ENCODE measurements at regions not wholly inside any gene's neighbourhood (a gene's known extent, or its start where the extent isn't known, plus 50 kb on each side); places are given as distances from the start of the nearest gene placed in this dataset.
"Not testable (repeated sequence)": the region's sequence is repeated elsewhere in the genome, so short reads cannot be mapped to it uniquely, and the experiment has no call there.

DNA sequence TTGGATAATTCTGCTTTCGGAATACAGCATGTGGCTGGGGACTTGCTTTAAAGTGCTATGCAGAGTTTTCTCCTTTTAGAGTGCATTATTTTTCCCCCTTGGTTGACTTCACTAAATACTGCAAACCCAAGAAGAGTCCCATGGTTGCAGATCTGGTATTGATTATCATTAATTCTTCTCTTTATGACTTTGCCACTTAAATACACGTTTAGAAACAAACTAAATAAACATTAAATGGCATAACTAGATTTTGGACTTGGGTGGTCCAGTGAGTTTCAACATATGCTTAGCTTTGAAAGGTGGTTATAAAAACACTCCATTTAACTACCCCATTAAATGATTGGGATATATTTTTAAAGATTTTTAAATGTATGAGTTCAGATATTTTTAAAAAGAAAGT lies 279.2 kb downstream of the SOX4 start:
- Histone ChIP-seq H3K9me3 (no peaks in the 10 kb centered on the region), H3K27me3 (no peaks in the 10 kb centered on the region)
- intact Hi-C loops (cut with DNase I), result no loop called here

DNA sequence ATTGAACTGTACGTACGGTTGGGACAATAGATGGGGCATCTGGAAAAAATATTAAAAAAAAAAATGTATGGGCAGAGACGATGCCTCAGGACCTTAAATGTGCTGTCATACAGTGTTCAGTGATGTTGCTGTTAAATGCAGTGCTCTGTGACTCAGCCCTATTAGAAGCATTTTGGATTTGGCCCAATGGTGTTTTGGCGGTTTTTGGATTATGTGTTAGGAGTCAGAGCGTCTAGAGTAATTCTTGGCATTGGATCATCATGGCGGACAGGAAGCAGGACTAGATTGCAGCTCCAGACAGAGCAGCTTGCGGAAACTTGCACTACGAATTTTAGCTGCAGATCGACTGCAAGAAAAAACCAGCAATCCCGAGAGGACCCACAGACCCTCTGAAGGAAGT lies 280.0 kb downstream of the SOX4 start:
- no peaks in the 10 kb centered on the region for H3K27me3 ChIP-seq
- no peak for DNase-seq (ENCODE audit: extremely low spot score)
- no peaks in the 10 kb centered on the region for H3K9me3 ChIP-seq
- 72% methylated on average over 10 of the region's 10 CpGs for WGBS
- peaks cover 0 to 6% (median 2%) of the 10 kb centered on the region in 4 donors for H3K4me1 ChIP-seq
- intact Hi-C loops (cut with DNase I), result no loop called here
- H3K4me3 ChIP-seq, result no peak overlapping the region
- H3K36me3 ChIP-seq, result no peaks in the 10 kb centered on the region
- TF ChIP-seq EP300 (IDR thresholded peaks at IDR 0.05) (no peak), POLR2AphosphoS5 (IDR thresholded peaks at IDR 0.05) (no peak), POLR2A (IDR thresholded peaks at IDR 0.05; ENCODE audit: low read depth) (no peak)
- TF ChIP-seq, protein P1, sequence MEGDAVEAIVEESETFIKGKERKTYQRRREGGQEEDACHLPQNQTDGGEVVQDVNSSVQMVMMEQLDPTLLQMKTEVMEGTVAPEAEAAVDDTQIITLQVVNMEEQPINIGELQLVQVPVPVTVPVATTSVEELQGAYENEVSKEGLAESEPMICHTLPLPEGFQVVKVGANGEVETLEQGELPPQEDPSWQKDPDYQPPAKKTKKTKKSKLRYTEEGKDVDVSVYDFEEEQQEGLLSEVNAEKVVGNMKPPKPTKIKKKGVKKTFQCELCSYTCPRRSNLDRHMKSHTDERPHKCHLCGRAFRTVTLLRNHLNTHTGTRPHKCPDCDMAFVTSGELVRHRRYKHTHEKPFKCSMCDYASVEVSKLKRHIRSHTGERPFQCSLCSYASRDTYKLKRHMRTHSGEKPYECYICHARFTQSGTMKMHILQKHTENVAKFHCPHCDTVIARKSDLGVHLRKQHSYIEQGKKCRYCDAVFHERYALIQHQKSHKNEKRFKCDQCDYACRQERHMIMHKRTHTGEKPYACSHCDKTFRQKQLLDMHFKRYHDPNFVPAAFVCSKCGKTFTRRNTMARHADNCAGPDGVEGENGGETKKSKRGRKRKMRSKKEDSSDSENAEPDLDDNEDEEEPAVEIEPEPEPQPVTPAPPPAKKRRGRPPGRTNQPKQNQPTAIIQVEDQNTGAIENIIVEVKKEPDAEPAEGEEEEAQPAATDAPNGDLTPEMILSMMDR (IDR thresholded peaks at IDR 0.05), result no peak
- no peak overlapping the region for H3K27ac ChIP-seq (replicated peaks in 1 of 4)

More for the DNA sequence above, 279.2 kb downstream of the SOX4 start:
- TF ChIP-seq POLR2AphosphoS5 (IDR thresholded peaks at IDR 0.05), result no peak
- TF ChIP-seq EP300 (IDR thresholded peaks at IDR 0.05), result no peak
- TF ChIP-seq, protein P1 (IDR thresholded peaks at IDR 0.05), result no peak
- no peak for TF ChIP-seq POLR2A (IDR thresholded peaks at IDR 0.05; ENCODE audit: low read depth)
- peaks cover 0 to 6% (median 2%) of the 10 kb centered on the region in 4 donors for H3K4me1 ChIP-seq
- H3K4me3 ChIP-seq, result no peak overlapping the region
- 85% methylated on average over 2 of the region's 2 CpGs for WGBS
- no peaks in the 10 kb centered on the region for H3K36me3 ChIP-seq
- no peak overlapping the region for H3K27ac ChIP-seq (replicated peaks in 1 of 4)
- DNase-seq (ENCODE audit: extremely low spot score), result no peak

DNA sequence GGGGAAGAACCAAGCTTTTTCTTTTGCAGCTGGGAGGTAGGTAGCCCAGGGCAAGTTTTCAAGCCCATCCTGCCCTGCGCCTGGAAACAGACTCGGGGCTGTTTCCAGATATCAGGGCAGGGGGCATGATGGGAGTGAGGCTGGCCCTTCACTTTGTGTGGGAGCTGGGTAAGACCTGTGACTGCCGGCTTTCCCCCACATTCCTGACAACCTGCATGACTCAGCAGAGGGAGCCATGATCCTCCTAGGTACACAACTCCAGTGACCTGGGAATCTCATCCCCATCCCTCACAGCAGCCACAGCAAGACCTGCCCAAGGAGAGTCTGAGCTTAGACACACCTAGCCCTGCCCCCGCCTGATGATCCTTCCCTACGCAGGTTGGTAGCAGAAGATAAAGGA lies 280.8 kb downstream of the SOX4 start:
- Histone ChIP-seq H3K27ac (replicated peaks in 1 of 4) (no peak overlapping the region), H3K9me3 (no peaks in the 10 kb centered on the region), H3K4me3 (no peak overlapping the region), H3K27me3 (no peaks in the 10 kb centered on the region), H3K36me3 (no peaks in the 10 kb centered on the region), H3K4me1 (peaks cover 0 to 6% (median 2%) of the 10 kb centered on the region in 4 donors)
- intact Hi-C loops (cut with DNase I), result no loop called here
- no peak for DNase-seq (ENCODE audit: extremely low spot score)
- TF ChIP-seq, protein P1 (IDR thresholded peaks at IDR 0.05), result no peak
- no peak for TF ChIP-seq POLR2A (IDR thresholded peaks at IDR 0.05; ENCODE audit: low read depth)
- TF ChIP-seq POLR2AphosphoS5 (IDR thresholded peaks at IDR 0.05), result no peak
- no peak for TF ChIP-seq EP300 (IDR thresholded peaks at IDR 0.05)
- 94% methylated on average over 5 of the region's 5 CpGs for WGBS

DNA sequence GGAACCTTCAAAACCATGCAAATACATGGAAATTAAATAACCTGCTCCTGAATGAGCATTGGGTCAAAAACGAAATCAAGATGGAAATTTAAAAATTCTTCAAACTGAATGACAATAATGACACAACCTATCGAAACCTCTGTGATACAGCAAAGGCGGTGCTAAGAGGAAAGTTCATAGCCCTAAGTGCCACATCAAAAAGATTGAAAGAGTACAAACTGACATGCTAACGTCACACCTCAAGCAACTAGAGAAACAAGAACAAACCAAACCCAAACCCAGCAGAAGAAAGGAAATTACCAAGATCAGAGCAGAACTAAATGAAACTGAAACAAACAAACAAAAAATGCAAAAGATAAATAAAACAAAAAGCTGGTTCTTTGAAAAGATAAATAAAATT lies 283.5 kb downstream of the SOX4 start:
- H3K9me3 ChIP-seq; H3K27ac ChIP-seq (replicated peaks in 1 of 4); H3K36me3 ChIP-seq; H3K27me3 ChIP-seq; intact Hi-C loops (cut with DNase I); H3K4me3 ChIP-seq; DNase-seq (ENCODE audit: extremely low spot score); H3K4me1 ChIP-seq: not testable (repeated sequence)
- WGBS, result 93% methylated on average over 4 of the region's 4 CpGs

DNA sequence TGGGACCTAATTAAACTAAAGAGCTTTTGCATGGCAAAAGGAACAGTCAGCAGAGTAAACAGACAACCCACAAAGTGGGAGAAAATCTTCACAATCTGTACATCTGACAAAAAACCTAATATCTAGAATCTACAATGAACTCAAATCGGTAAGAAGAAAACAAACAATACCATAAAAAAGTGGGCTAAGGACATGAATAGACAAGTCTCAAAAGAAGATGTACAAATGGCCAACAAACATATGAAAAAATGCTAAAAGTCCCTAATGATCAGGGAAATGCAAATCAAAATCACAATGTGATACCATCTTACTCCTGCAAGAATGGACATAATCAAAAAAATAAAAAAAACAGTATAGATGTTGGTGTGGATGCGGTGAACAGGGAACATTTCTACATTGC lies 286.7 kb downstream of the SOX4 start:
- intact Hi-C loops (cut with DNase I); DNase-seq (ENCODE audit: extremely low spot score); H3K27ac ChIP-seq (replicated peaks in 1 of 4); H3K4me3 ChIP-seq; H3K27me3 ChIP-seq; H3K36me3 ChIP-seq; H3K9me3 ChIP-seq: not testable (repeated sequence)
- 98% methylated on average over 2 of the region's 2 CpGs for WGBS
- peaks cover 1 to 12% (median 8%) of the 10 kb centered on the region in 4 donors for H3K4me1 ChIP-seq

DNA sequence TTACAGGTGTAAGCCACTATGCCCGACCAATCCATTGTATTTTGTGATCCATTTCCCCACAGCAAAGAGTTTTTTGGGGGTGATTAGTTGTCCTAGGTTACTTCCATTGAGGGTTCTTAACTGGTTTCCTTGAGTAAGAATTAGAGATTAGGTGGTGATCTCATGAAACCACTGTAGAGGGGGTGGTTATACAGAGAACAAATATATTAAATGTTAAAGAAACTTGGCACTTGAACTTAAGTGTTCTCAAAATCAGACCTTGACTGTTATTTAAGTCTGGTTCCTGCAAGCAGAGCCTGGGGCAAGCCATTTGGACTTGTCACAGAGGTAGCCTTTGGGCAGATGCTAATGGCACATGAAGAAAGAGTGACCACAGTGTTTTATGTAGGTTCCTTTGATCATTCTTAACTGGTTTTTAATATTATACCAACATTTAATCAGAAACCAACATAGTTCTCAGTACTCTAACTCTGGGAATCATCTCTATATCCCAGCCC lies 288.5 kb downstream of the SOX4 start:
- Histone ChIP-seq H3K27ac (replicated peaks in 1 of 4) (no peak overlapping the region), H3K4me3 (no peak overlapping the region), H3K4me1 (peaks cover 10 to 30% (median 26%) of the 10 kb centered on the region in 4 donors), H3K36me3 (no peaks in the 10 kb centered on the region), H3K9me3 (no peaks in the 10 kb centered on the region), H3K27me3 (no peaks in the 10 kb centered on the region)
- no peak for DNase-seq (ENCODE audit: extremely low spot score)
- no peak for TF ChIP-seq POLR2A (IDR thresholded peaks at IDR 0.05; ENCODE audit: low read depth)
- TF ChIP-seq, protein P1 (IDR thresholded peaks at IDR 0.05), result no peak
- no peak for TF ChIP-seq POLR2AphosphoS5 (IDR thresholded peaks at IDR 0.05)
- no peak for TF ChIP-seq EP300 (IDR thresholded peaks at IDR 0.05)
- WGBS, result 80% methylated on average over 1 of the region's 1 CpG
- intact Hi-C loops (cut with DNase I), result no loop called here

Measured in esophagus muscularis mucosa (tissue), 4 donors.